ENCODE measurements at regions not wholly inside any gene's neighbourhood (a gene's known extent, or its start where the extent isn't known, plus 50 kb on each side); places are given as distances from the start of the nearest gene placed in this dataset.
"Not testable (repeated sequence)": the region's sequence is repeated elsewhere in the genome, so short reads cannot be mapped to it uniquely, and the experiment has no call there.

GRCh38 chr22:26811647-26811992 lies 154.2 kb downstream of the MIAT start:
- DNase-seq: no peak

DNA sequence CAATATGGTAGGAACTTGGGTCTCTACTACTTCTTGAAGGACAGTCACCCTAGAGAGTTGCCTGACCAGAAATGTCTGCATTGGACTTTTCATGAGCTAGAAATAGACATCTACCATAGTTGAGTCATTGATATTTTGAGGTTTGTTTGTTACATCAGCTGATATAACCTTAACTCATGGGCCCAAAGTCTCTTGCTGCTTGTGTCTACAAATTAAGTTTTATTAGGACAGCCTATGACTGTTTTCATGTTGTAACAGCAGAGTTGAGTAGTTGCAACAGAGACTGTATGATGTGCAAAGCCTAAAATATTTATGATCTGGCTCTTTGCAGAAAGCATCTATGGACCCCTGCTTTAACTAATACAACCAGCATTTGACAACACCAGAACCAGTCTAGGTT lies 155.3 kb downstream of the MIAT start:
- no peak for DNase-seq

GRCh38 chr22:26816726-26817125 lies 159.3 kb downstream of the MIAT start:
- DNase-seq: no peak

GRCh38 chr22:26817926-26818325 lies 160.5 kb downstream of the MIAT start:
- no peak for DNase-seq

- no peak for DNase-seq
Measured at GRCh38 chr22:26821854-26822253, 164.5 kb downstream of the MIAT start.

GRCh38 chr22:26822313-26822712 lies 164.9 kb downstream of the MIAT start:
- no peak for DNase-seq

DNA sequence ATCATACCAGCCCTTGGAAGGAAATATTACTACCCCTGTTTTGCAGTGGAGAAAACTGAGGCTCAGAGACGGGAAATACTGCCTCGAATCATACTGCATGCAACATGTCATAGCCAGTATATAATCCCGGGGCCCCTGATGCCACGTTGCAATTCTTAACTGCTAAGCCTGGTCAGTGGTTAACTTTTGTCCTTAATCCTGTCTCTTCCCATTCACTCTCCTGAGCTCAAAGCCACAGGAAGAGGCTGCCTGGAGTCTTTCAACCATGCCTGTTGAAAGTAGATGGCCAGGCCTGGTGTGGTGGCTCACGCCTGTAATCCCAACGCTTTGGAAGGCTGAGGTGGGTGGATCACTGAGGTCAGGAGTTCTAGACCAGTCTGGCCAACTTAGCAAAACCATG lies 166.6 kb downstream of the MIAT start:
- DNase-seq: no peak

GRCh38 chr22:26825960-26826935 lies 168.9 kb downstream of the MIAT start:
- no peak for DNase-seq

GRCh38 chr22:26827611-26828010 lies 170.2 kb downstream of the MIAT start:
- no peak for DNase-seq

DNA sequence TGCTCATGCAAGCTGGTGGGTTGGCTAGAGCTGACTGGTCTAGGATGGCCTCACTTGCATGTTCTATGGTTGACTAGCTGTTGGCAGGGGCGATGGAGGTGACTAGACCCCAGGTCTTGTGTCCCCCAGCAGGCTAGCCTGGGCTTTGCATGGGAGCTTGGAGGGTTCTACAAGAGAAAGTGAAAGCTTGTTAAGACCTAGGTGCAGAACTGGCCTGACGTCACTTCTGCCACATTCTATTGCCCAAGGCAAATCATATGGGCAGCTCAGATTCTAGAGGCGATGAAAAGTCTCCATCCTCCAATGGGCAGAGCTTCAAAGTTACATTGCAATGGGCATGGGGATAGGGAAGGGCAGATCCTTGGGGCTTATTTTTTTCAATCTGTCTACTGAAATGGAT lies 170.9 kb downstream of the MIAT start:
- no peak for DNase-seq

GRCh38 chr22:26830837-26831236 lies 173.4 kb downstream of the MIAT start:
- no peak for DNase-seq

- DNase-seq: no peak
Measured at GRCh38 chr22:26835023-26835422, 177.6 kb downstream of the MIAT start.

GRCh38 chr22:26835929-26836528 lies 178.6 kb downstream of the MIAT start:
- DNase-seq: peak; percentile 70

- DNase-seq: no peak
Measured at GRCh38 chr22:26837784-26838470, 180.5 kb downstream of the MIAT start.

GRCh38 chr22:26838471-26838825 lies 181.1 kb downstream of the MIAT start:
- DNase-seq: no peak

DNA sequence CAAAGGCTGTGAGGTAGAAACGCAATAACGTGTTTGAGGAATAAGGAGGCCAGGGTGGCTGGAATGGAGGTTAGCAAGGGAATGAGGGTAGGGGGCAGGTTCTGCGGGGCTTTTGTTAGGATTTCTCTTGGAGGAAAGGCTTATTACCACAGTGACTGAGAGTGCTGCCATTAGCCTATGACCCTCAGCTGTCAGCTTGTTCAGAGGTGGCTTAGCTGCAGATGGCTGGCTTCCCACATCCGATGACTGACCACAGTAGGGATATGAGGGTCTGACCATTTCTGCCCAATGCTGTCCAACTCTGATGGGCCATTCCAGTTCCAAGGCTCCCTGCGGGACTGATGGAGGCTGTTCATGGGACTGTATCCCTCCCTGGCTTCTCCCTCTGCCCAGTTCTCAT lies 181.8 kb downstream of the MIAT start:
- DNase-seq: no peak

GRCh38 chr22:26840770-26841169 lies 183.4 kb downstream of the MIAT start:
- not testable (repeated sequence) for DNase-seq

- DNase-seq: no peak
Measured at GRCh38 chr22:26842103-26842502, 184.7 kb downstream of the MIAT start.

- peak; percentile 8 for DNase-seq
Measured at GRCh38 chr22:26845021-26845743, 187.8 kb downstream of the MIAT start.

DNA sequence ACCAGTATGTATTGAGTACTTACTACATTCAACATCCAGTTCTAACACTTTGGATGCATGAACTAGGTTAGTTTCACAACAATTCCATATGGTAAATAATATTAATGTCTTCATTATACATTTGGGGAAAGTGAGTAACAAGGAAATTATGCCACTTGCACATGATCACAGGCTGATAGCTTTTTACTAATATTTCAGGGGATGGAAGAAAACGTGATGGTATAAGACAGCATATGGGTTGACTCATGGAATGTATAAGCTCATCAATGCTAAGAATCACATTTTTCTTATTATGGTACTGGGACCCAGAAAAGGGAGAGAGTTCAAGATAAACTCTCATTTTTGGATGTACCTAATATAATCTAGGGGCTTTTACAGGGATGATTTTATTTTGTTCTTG lies 188.7 kb downstream of the MIAT start:
- DNase-seq: no peak

- no peak for DNase-seq
Measured at GRCh38 chr22:26846645-26847044, 189.3 kb downstream of the MIAT start.

DNA sequence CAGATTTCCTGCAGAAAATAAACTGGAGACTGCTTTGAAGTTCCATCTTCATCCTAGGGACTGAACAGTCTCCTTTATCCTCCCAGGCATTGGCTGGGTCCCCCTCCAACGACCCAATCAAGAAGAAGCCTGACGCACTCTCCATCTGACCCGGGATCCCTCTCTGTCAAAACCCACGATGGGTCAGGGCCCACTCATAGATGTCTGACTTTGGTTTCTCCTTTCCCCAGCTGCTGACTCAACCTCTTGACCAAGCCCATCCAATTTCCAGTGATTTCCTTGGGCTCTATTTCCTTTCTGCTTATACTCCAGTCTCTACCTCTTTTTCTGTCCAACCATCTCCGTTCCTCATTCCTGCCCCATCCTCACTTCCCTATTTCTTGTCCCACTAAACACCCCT lies 189.7 kb downstream of the MIAT start:
- no peak for DNase-seq

- no peak for DNase-seq
Measured at GRCh38 chr22:26847816-26848215, 190.4 kb downstream of the MIAT start.

Measured in hematopoietic multipotent progenitor cell treated with erythropoietin and hydrocortisone succinate and interleukin-3 and kit ligand, for 6 days (in vitro differentiated cells).